Karpas-422 (cell line): ENCODE measurements at regions not wholly inside any gene's neighbourhood (a gene's known extent, or its start where the extent isn't known, plus 50 kb on each side); places are given as distances from the start of the nearest gene placed in this dataset.

Experiments used
- DNase-seq: peaks from one replicate; pipeline ENCODE4 v3.0.0-alpha.2; 2015
- H2AFZ ChIP-seq: fragments of 200-600 bp; sonication (generic); 2 replicates; pipeline ENCODE4 v1.6.1; 2014; ENCODE audit warnings: antibody characterized with exemption, low read length, mixed read lengths
- H3K27ac ChIP-seq: fragments of 200-600 bp; sonication (generic); 2 replicates; pipeline ENCODE4 v1.5.1; 2014; ENCODE audit warnings: mild to moderate bottlenecking, low read length, moderate library complexity
- H3K27me3 ChIP-seq: fragments of 200-600 bp; sonication (generic); 2 replicates; pipeline ENCODE4 v1.6.1; 2014; ENCODE audit warnings: low read length, mixed read lengths
- H3K36me3 ChIP-seq: fragments of 200-600 bp; sonication (generic); 2 replicates; pipeline ENCODE4 v1.6.1; 2014; ENCODE audit warnings: low read length, mixed read lengths; ENCODE audit not compliant: insufficient read depth
- H3K4me1 ChIP-seq: fragments of 200-600 bp; sonication (generic); 2 replicates; pipeline ENCODE4 v1.6.1; 2014; ENCODE audit warnings: mild to moderate bottlenecking, low read length, mixed read lengths
- H3K4me2 ChIP-seq: fragments of 200-600 bp; sonication (generic); 2 replicates; pipeline ENCODE4 v1.6.1; 2014; ENCODE audit warnings: low read length, low read depth, mild to moderate bottlenecking; ENCODE audit not compliant: poor library complexity, severe bottlenecking
- H3K4me3 ChIP-seq: fragments of 200-600 bp; sonication (generic); 2 replicates; pipeline ENCODE4 v1.5.1; 2014; ENCODE audit warnings: mild to moderate bottlenecking, antibody characterized with exemption, low read length, mixed read lengths
- H3K79me2 ChIP-seq: fragments of 200-600 bp; sonication (generic); 2 replicates; pipeline ENCODE4 v1.6.1; 2014; ENCODE audit warnings: mild to moderate bottlenecking, low read length, mixed read lengths
- H3K9ac ChIP-seq: fragments of 200-600 bp; sonication (generic); 2 replicates; pipeline ENCODE4 v1.6.0; 2014; ENCODE audit warnings: low read length
- H3K9me2 ChIP-seq: fragments of 200-600 bp; sonication (generic), shearing (Covaris generic); replicated peaks from 2 replicates; pipeline ENCODE4 v1.6.0; 2014; ENCODE audit warnings: mild to moderate bottlenecking, low read length, moderate library complexity; ENCODE audit not compliant: insufficient read depth
- H3K9me3 ChIP-seq: fragments of 300-700, 200-600 bp; sonication (generic); 2 replicates; pipeline ENCODE4 v1.6.1; 2014; ENCODE audit warnings: low read length, mixed read lengths
- H4K20me1 ChIP-seq: fragments of 200-600 bp; sonication (generic); 2 replicates; pipeline ENCODE4 v1.6.1; 2014; ENCODE audit warnings: mild to moderate bottlenecking, antibody characterized with exemption, low read length, low read depth; ENCODE audit not compliant: insufficient read depth

- no peaks in the 10 kb centered on the region for H3K9me2 ChIP-seq
- H3K4me1 ChIP-seq, result peaks cover 9% of the 10 kb centered on the region
- no peak for DNase-seq
- H3K79me2 ChIP-seq, result no peaks in the 10 kb centered on the region
- no peak overlapping the region for H3K9ac ChIP-seq
- no peaks in the 10 kb centered on the region; the same call in 1 of the 2 replicates for H3K36me3 ChIP-seq
- no peaks in the 10 kb centered on the region for H4K20me1 ChIP-seq
- no peak overlapping the region for H3K4me3 ChIP-seq
- H3K4me2 ChIP-seq, result no peak overlapping the region
- H3K27ac ChIP-seq, result no peak overlapping the region
- H3K27me3 ChIP-seq, result peaks cover 2% of the 10 kb centered on the region; the same call in 1 of the 2 replicates
- H2AFZ ChIP-seq, result no peak overlapping the region
- no peaks in the 10 kb centered on the region for H3K9me3 ChIP-seq
Measured at GRCh38 chr14:87834594-87834993, 158.4 kb downstream of the GALC start.

GRCh38 chr14:87833026-87833425, 160.0 kb downstream of the GALC start:
- no peaks in the 10 kb centered on the region for H4K20me1 ChIP-seq
- DNase-seq, result no peak
- H3K79me2 ChIP-seq, result no peaks in the 10 kb centered on the region
- no peak overlapping the region for H3K9ac ChIP-seq
- H3K27me3 ChIP-seq, result no peaks in the 10 kb centered on the region; the same call in 1 of the 2 replicates
- no peak overlapping the region for H2AFZ ChIP-seq
- H3K4me2 ChIP-seq, result no peak overlapping the region
- H3K9me2 ChIP-seq, result no peaks in the 10 kb centered on the region
- peaks cover 9% of the 10 kb centered on the region for H3K4me1 ChIP-seq
- H3K9me3 ChIP-seq, result no peaks in the 10 kb centered on the region
- H3K27ac ChIP-seq, result no peak overlapping the region
- H3K36me3 ChIP-seq, result peaks cover 3% of the 10 kb centered on the region; the same call in 1 of the 2 replicates
- no peak overlapping the region for H3K4me3 ChIP-seq

GRCh38 chr14:87830443-87831096, 162.4 kb downstream of the GALC start:
- no peak overlapping the region for H3K4me3 ChIP-seq
- H3K27me3 ChIP-seq, result no peaks in the 10 kb centered on the region
- no peaks in the 10 kb centered on the region for H3K9me2 ChIP-seq
- no peaks in the 10 kb centered on the region for H4K20me1 ChIP-seq
- no peak overlapping the region for H3K9ac ChIP-seq
- no peak overlapping the region for H3K4me2 ChIP-seq
- H2AFZ ChIP-seq, result peak overlapping the region; percentile 24
- no peak for DNase-seq
- no peaks in the 10 kb centered on the region for H3K9me3 ChIP-seq
- peaks cover 9% of the 10 kb centered on the region for H3K4me1 ChIP-seq
- H3K79me2 ChIP-seq, result no peaks in the 10 kb centered on the region
- H3K36me3 ChIP-seq, result peaks cover 3% of the 10 kb centered on the region; the same call in 1 of the 2 replicates
- no peak overlapping the region for H3K27ac ChIP-seq

- DNase-seq, result no peak
- peaks cover 9% of the 10 kb centered on the region for H3K4me1 ChIP-seq
- no peak overlapping the region for H3K27ac ChIP-seq
- no peak overlapping the region for H3K9ac ChIP-seq
- H3K36me3 ChIP-seq, result peaks cover 3% of the 10 kb centered on the region; the same call in 1 of the 2 replicates
- no peaks in the 10 kb centered on the region for H3K9me3 ChIP-seq
- H2AFZ ChIP-seq, result 0 out of 2 replicates have a peak overlapping the region, but pooled peaks have one; percentile 3
- no peaks in the 10 kb centered on the region for H3K79me2 ChIP-seq
- no peaks in the 10 kb centered on the region for H3K9me2 ChIP-seq
- H3K27me3 ChIP-seq, result no peaks in the 10 kb centered on the region
- H4K20me1 ChIP-seq, result no peaks in the 10 kb centered on the region
- H3K4me3 ChIP-seq, result no peak overlapping the region
- H3K4me2 ChIP-seq, result no peak overlapping the region
Measured at GRCh38 chr14:87829543-87829942, 163.4 kb downstream of the GALC start.

DNA sequence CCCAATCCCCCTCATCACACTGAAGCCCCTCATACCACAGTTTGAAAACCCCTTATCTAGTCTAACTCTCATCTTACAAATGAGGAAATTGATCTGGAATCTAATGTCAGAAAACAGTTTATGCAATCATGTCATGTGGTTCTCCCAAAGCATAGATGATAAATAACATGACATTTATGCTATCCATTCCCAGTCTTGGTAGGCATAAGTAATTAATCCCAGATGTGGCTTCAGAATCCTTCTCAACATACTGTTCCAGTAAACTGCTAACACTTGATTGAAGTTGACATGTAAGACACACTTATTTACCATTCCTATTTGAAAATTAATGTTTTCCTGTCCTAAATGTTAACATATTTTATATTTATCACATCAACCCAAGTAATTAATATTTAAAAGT, 168.7 kb downstream of the GALC start:
- Histone ChIP-seq H3K4me3 (no peak overlapping the region), H3K9me2 (no peaks in the 10 kb centered on the region), H3K9ac (no peak overlapping the region), H3K27ac (no peak overlapping the region), H4K20me1 (no peaks in the 10 kb centered on the region), H3K4me1 (peaks cover 23% of the 10 kb centered on the region), H3K4me2 (no peak overlapping the region), H3K27me3 (no peaks in the 10 kb centered on the region), H3K9me3 (no peaks in the 10 kb centered on the region), H2AFZ (no peak overlapping the region), H3K79me2 (no peaks in the 10 kb centered on the region), H3K36me3 (peaks cover under 1% of the 10 kb centered on the region; the same call in 1 of the 2 replicates)
- no peak for DNase-seq

DNA sequence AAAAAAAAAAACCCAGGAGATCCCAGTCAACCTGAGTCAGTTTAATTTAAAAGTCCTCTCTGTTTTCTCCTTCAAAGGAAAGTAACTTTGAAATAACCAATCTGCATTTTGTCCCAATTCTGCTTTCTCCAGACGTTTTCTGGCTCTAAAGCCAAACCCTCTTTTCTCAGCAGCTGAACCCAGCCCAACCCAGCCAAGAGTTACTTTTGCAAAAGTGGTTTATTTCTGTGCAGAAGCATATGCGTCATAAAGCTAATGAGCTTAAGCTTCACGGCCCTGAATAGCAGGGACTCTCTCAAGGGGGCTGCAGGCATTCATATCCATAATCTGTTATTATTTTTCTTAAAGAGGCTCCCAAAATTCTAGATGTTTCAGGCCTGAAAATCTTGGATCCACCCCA, 176.6 kb downstream of the GALC start:
- Histone ChIP-seq H3K36me3 (peaks cover under 1% of the 10 kb centered on the region; the same call in 1 of the 2 replicates), H3K9me3 (peaks cover 5% of the 10 kb centered on the region; the same call in 1 of the 2 replicates), H3K9me2 (no peaks in the 10 kb centered on the region), H3K27ac (peak overlapping the region; percentile 98), H3K4me3 (peak overlapping the region; percentile 61; the same call in 1 of the 2 replicates), H3K9ac (peak overlapping the region; percentile 79), H3K4me1 (peaks cover 72% of the 10 kb centered on the region), H2AFZ (no peak overlapping the region), H4K20me1 (no peaks in the 10 kb centered on the region), H3K79me2 (no peaks in the 10 kb centered on the region), H3K4me2 (peak overlapping the region; percentile 71), H3K27me3 (no peaks in the 10 kb centered on the region)
- DNase-seq, result peak; percentile 94

DNA sequence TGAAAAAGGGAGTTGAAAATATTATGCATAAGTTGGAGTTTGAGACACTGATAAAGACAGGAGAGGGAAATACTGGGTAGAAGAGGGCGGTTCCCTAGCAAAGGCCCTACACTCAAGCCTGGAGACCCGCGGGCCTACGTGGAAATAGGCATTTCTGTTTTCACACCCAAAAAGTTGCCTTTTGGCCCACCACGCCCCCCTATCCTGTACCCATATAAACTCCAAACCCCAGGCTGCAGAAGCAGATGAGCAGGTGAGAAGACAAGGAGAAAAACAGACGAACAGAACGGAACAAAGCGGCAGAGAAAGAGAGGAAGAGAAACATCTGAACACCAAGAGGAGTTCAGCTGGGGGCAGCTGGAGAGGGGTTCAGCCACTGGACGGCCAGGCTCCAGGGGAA, 177.9 kb downstream of the GALC start:
- peak overlapping the region; percentile 79 for H3K9ac ChIP-seq
- H3K4me3 ChIP-seq, result peak overlapping the region; percentile 61
- no peaks in the 10 kb centered on the region for H4K20me1 ChIP-seq
- peak; percentile 81 for DNase-seq
- no peaks in the 10 kb centered on the region for H3K79me2 ChIP-seq
- H2AFZ ChIP-seq, result no peak overlapping the region
- no peaks in the 10 kb centered on the region for H3K27me3 ChIP-seq
- no peaks in the 10 kb centered on the region for H3K9me2 ChIP-seq
- peaks cover 5% of the 10 kb centered on the region; the same call in 1 of the 2 replicates for H3K9me3 ChIP-seq
- H3K4me1 ChIP-seq, result peaks cover 67% of the 10 kb centered on the region
- H3K27ac ChIP-seq, result peak overlapping the region; percentile 98
- peak overlapping the region; percentile 71 for H3K4me2 ChIP-seq
- H3K36me3 ChIP-seq, result peaks cover 10% of the 10 kb centered on the region

- H3K79me2 ChIP-seq, result no peaks in the 10 kb centered on the region
- peaks cover 20% of the 10 kb centered on the region for H3K36me3 ChIP-seq
- no peaks in the 10 kb centered on the region for H3K27me3 ChIP-seq
- peaks cover 5% of the 10 kb centered on the region; the same call in 1 of the 2 replicates for H3K9me3 ChIP-seq
- no peaks in the 10 kb centered on the region for H3K9me2 ChIP-seq
- peak overlapping the region; percentile 98 for H3K27ac ChIP-seq
- H4K20me1 ChIP-seq, result no peaks in the 10 kb centered on the region
- peak overlapping the region; percentile 36 for H3K4me3 ChIP-seq
- DNase-seq, result peak; percentile 96
- H2AFZ ChIP-seq, result no peak overlapping the region
- H3K4me2 ChIP-seq, result peak overlapping the region; percentile 71
- H3K9ac ChIP-seq, result peak overlapping the region; percentile 79
- H3K4me1 ChIP-seq, result peaks cover 71% of the 10 kb centered on the region
Measured at GRCh38 chr14:87813686-87814085, 179.3 kb downstream of the GALC start.
